ENCODE measurements at regions not wholly inside any gene's neighbourhood (a gene's known extent, or its start where the extent isn't known, plus 50 kb on each side); places are given as distances from the start of the nearest gene placed in this dataset.

DNA sequence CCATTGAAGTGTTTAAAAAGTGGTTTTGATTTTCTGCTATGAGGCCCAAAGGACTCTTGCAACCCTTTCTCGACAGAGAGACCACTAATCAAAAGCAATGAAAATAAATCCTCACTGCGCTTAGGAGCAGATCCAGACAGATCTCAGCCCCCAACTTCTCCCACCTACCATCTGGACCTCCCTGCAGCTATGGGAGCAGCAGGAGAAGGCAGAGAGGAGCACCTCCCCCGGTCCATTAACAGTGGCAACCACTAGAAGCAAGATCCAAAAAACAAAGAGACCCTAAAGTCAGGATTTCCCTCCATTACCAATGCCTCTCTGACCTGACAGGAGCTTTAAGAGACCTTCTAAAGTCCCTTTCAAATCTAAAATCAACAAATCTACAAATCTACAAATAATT lies 99.0 kb upstream of the LSM8 start:
- CTCF ChIA-PET = no interaction called here
- intact Hi-C loops (cut with micrococcal nuclease; ENCODE audit: unreplicated experiment) = no loop called here
- H3K4me3 ChIP-seq = no peak overlapping the region
- POLR2A ChIA-PET (ENCODE audit: unreplicated experiment) = no interaction called here
- no peaks in the 10 kb centered on the region for H4K20me1 ChIP-seq (ENCODE audit: insufficient read depth)
- H3K27me3 ChIP-seq (ENCODE audit: insufficient read depth, low read depth) = no peaks in the 10 kb centered on the region
- no peak overlapping the region for H2AFZ ChIP-seq
- no peaks in the 10 kb centered on the region for H3K79me2 ChIP-seq (ENCODE audit: low read depth)
- BruUV-seq (replicated peaks) = no TSS peak
- no peak for TF ChIP-seq EZH2 (IDR thresholded peaks at IDR 0.05; ENCODE audit: low read depth)
- TF ChIP-seq, protein P1, sequence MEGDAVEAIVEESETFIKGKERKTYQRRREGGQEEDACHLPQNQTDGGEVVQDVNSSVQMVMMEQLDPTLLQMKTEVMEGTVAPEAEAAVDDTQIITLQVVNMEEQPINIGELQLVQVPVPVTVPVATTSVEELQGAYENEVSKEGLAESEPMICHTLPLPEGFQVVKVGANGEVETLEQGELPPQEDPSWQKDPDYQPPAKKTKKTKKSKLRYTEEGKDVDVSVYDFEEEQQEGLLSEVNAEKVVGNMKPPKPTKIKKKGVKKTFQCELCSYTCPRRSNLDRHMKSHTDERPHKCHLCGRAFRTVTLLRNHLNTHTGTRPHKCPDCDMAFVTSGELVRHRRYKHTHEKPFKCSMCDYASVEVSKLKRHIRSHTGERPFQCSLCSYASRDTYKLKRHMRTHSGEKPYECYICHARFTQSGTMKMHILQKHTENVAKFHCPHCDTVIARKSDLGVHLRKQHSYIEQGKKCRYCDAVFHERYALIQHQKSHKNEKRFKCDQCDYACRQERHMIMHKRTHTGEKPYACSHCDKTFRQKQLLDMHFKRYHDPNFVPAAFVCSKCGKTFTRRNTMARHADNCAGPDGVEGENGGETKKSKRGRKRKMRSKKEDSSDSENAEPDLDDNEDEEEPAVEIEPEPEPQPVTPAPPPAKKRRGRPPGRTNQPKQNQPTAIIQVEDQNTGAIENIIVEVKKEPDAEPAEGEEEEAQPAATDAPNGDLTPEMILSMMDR (conservative IDR thresholded peaks at IDR 0.05) = no peak
- no peaks in the 10 kb centered on the region for H3K9me2 ChIP-seq (ENCODE audit: insufficient read depth)
- H3F3A ChIP-seq (ENCODE audit: insufficient read depth, low read depth) = no peaks in the 10 kb centered on the region
- no peak for DNase-seq
- H3K36me3 ChIP-seq (ENCODE audit: low read depth) = no peaks in the 10 kb centered on the region
- no peak overlapping the region for H3K4me2 ChIP-seq
- no peaks in the 10 kb centered on the region for H3K9me3 ChIP-seq (ENCODE audit: insufficient read depth, low read depth)
- no peak overlapping the region for H3K27ac ChIP-seq
- H3K4me1 ChIP-seq (replicated peaks; ENCODE audit: insufficient read depth) = no peaks in the 10 kb centered on the region

- no peak for TF ChIP-seq EZH2 (IDR thresholded peaks at IDR 0.05; ENCODE audit: low read depth)
- TF ChIP-seq, protein P1 (conservative IDR thresholded peaks at IDR 0.05) = no peak
- no TSS peak for BruUV-seq (replicated peaks)
- no peaks in the 10 kb centered on the region for H3K4me1 ChIP-seq (replicated peaks; ENCODE audit: insufficient read depth)
- no peaks in the 10 kb centered on the region for H3F3A ChIP-seq (ENCODE audit: insufficient read depth, low read depth)
- CTCF ChIA-PET = no interaction called here
- no peaks in the 10 kb centered on the region for H3K9me2 ChIP-seq (ENCODE audit: insufficient read depth)
- no peaks in the 10 kb centered on the region for H3K9me3 ChIP-seq (ENCODE audit: insufficient read depth, low read depth)
- no peak overlapping the region for H2AFZ ChIP-seq
- no peak overlapping the region for H3K4me3 ChIP-seq
- no peak overlapping the region for H3K27ac ChIP-seq
- no peaks in the 10 kb centered on the region for H3K27me3 ChIP-seq (ENCODE audit: insufficient read depth, low read depth)
- no peaks in the 10 kb centered on the region for H3K36me3 ChIP-seq (ENCODE audit: low read depth)
- no peak for DNase-seq
- no peak overlapping the region for H3K4me2 ChIP-seq
- intact Hi-C loops (cut with micrococcal nuclease; ENCODE audit: unreplicated experiment) = no loop called here
- H4K20me1 ChIP-seq (ENCODE audit: insufficient read depth) = no peaks in the 10 kb centered on the region
- no peaks in the 10 kb centered on the region for H3K79me2 ChIP-seq (ENCODE audit: low read depth)
- POLR2A ChIA-PET (ENCODE audit: unreplicated experiment) = no interaction called here
Measured at GRCh38 chr7:118087126-118087525, 96.8 kb upstream of the LSM8 start.

DNA sequence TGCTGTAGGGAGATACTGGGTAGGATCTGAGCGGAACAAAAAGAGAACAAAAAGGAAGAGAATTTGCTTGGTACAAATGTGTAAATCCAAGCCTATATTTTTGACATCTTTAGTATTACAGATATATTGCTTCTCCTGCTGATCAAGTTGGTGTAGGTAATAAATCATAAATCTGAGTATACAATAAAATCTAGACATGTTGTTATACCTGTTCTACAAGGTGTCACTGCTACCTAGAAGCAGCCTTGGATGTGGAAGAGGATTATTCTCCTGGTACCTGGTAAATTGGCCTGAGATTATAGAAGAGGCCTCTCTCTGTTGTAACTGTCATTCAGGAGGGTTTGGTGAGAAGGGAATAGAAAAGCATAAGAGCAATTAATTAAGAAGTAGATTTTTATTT lies 89.9 kb upstream of the LSM8 start:
- H3K27ac ChIP-seq = no peak overlapping the region
- H3K36me3 ChIP-seq (ENCODE audit: low read depth) = no peaks in the 10 kb centered on the region
- no peaks in the 10 kb centered on the region for H3K4me1 ChIP-seq (replicated peaks; ENCODE audit: insufficient read depth)
- POLR2A ChIA-PET (ENCODE audit: unreplicated experiment) = no interaction called here
- BruUV-seq (replicated peaks) = no TSS peak
- H3K27me3 ChIP-seq (ENCODE audit: insufficient read depth, low read depth) = no peaks in the 10 kb centered on the region
- no peaks in the 10 kb centered on the region for H3K79me2 ChIP-seq (ENCODE audit: low read depth)
- no peak for DNase-seq
- no peak for TF ChIP-seq EZH2 (IDR thresholded peaks at IDR 0.05; ENCODE audit: low read depth)
- TF ChIP-seq, protein P1 (conservative IDR thresholded peaks at IDR 0.05) = no peak
- no peak overlapping the region for H3K4me3 ChIP-seq
- no peaks in the 10 kb centered on the region for H3F3A ChIP-seq (ENCODE audit: insufficient read depth, low read depth)
- intact Hi-C loops (cut with micrococcal nuclease; ENCODE audit: unreplicated experiment) = loop anchor here (10.0 kb wide), 1 partner anchor 99 kb away; no protein-coding TSS in a partner anchor
- H4K20me1 ChIP-seq (ENCODE audit: insufficient read depth) = no peaks in the 10 kb centered on the region; the same call in 1 of the 2 replicates
- CTCF ChIA-PET = no interaction called here
- no peaks in the 10 kb centered on the region for H3K9me2 ChIP-seq (ENCODE audit: insufficient read depth)
- no peaks in the 10 kb centered on the region for H3K9me3 ChIP-seq (ENCODE audit: insufficient read depth, low read depth)
- H2AFZ ChIP-seq = no peak overlapping the region
- H3K4me2 ChIP-seq = no peak overlapping the region
